Muscle layer of duodenum (tissue), 2 donors: ENCODE measurements at regions not wholly inside any gene's neighbourhood (a gene's known extent, or its start where the extent isn't known, plus 50 kb on each side); places are given as distances from the start of the nearest gene placed in this dataset.

Experiments used
- H3K27ac ChIP-seq: one replicate; pipeline ENCODE4 v1.7.0; 2013; ENCODE audit warnings: mild to moderate bottlenecking, low read length
- H3K27me3 ChIP-seq: one replicate; pipeline ENCODE4 v1.7.0; 2013; ENCODE audit warnings: low read depth, mild to moderate bottlenecking, control low read depth, low read length
- H3K36me3 ChIP-seq, 2 donors: one replicate each; pipeline ENCODE4 v1.7.0; 2013; ENCODE audit warnings: low read length in 2 of 2, control low read depth in 1 of 2, mild to moderate bottlenecking in 1 of 2; ENCODE audit not compliant: insufficient read depth in 2 of 2, control insufficient read depth in 1 of 2
- H3K4me1 ChIP-seq, 2 donors: one replicate each; pipeline ENCODE4 v1.7.0; 2013; ENCODE audit warnings: low read length in 2 of 2, mild to moderate bottlenecking in 2 of 2, control low read depth in 1 of 2, moderate library complexity in 1 of 2; ENCODE audit not compliant: insufficient read depth in 2 of 2, control insufficient read depth in 1 of 2
- H3K4me3 ChIP-seq, 2 donors: one replicate each; pipeline ENCODE4 v1.7.0; 2013; ENCODE audit warnings: low read length in 2 of 2, low read depth in 1 of 2, mild to moderate bottlenecking in 1 of 2
- H3K9me3 ChIP-seq, 2 donors: one replicate each; pipeline ENCODE4 v1.7.0; 2013; ENCODE audit warnings: low read length in 2 of 2, control low read depth in 1 of 2, mild to moderate bottlenecking in 1 of 2; ENCODE audit not compliant: control insufficient read depth in 1 of 2
- donor health status: healthy.

DNA sequence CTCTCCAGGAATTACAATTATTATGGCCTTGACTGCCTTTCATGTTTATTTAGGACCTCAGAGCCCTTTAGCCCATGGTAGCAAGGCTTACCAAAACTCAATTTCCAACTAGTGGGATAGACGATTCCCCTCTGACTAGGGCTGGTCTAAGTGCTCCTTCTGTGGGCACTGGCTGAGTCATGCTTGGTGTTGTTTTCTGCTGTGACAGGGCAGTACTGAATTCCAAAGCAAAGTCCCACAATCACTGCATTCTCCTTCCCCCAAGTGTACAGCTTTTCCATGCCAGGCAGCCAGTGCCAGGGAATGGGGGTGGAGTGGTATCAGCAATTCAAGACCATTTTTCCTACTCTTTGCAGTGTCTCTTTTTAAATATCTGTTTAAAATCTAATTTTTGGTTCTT, 509.0 kb upstream of the NECTIN3 start:
- Histone ChIP-seq H3K27ac (no peak overlapping the region), H3K4me1 (no peaks in the 10 kb centered on the region), H3K4me3 (no peak overlapping the region), H3K9me3 (peaks cover 0 to 4% of the 10 kb centered on the region in 2 donors), H3K36me3 (no peaks in the 10 kb centered on the region), H3K27me3 (no peaks in the 10 kb centered on the region)

DNA sequence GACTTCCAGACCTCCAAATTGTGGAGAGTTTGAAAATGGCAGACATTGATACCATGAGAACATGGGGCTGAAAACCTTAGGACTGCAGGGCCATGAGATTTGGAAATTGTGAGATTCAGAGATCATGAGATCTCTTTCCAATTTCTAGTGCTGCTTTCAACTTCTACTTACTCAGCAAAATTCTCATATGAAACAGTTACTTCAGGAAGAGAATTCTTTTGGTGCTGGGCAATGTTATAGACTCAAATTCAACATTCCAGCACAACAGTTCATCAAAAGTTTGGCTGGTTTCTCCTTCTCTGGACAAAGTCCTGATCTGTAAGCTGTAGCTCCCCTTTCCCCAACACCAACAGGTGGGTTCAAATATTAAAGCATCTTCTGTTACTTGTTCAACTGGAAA, 506.9 kb upstream of the NECTIN3 start:
- H3K9me3 ChIP-seq = no peaks in the 10 kb centered on the region
- H3K27me3 ChIP-seq = no peaks in the 10 kb centered on the region
- H3K27ac ChIP-seq = no peak overlapping the region
- no peaks in the 10 kb centered on the region for H3K36me3 ChIP-seq
- H3K4me1 ChIP-seq = no peaks in the 10 kb centered on the region
- no peak overlapping the region for H3K4me3 ChIP-seq

DNA sequence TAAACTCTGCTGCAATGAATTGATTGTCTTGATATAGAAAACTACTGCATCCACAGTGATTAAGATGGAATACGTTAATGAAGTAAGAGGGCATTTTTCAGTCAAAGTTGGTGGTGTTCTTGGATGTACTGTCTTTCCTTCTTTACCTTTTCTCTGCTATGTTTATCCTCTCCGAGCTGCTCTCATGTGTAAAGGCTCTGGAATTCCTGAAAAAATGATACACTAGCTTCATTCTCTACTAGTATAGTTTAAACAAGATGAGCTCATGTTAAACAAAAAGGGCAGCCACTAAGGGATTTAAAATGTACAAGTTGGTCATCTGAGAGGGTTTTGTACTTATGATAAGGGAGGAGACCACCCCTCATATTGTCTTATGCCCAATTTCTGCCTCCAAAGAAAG, 504.6 kb upstream of the NECTIN3 start:
- Histone ChIP-seq H3K27me3 (no peaks in the 10 kb centered on the region), H3K9me3 (no peaks in the 10 kb centered on the region), H3K4me3 (no peak overlapping the region), H3K36me3 (no peaks in the 10 kb centered on the region), H3K27ac (no peak overlapping the region), H3K4me1 (no peaks in the 10 kb centered on the region)

DNA sequence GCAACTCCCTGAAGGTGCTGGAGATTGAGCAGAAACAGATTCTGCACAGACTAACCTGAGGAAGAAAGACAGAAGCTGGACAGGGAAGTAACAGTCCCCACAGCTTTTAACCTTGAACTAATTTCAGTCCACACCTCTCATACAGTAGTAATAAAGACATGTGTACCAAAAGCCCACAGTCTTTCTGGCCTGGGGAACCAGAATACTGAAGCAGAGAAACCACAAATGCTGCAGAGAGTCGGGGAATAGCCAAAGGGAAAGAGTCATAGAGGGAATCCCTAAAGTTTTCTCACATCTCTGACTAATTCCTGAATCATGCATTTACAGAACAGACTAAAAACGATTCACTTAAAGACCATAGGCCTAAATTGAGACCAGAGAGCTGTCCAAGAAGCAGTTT, 503.4 kb upstream of the NECTIN3 start:
- Histone ChIP-seq H3K9me3 (peaks cover 0 to 2% of the 10 kb centered on the region in 2 donors), H3K27ac (no peak overlapping the region), H3K27me3 (no peaks in the 10 kb centered on the region), H3K36me3 (no peaks in the 10 kb centered on the region), H3K4me3 (no peak overlapping the region), H3K4me1 (no peaks in the 10 kb centered on the region)

DNA sequence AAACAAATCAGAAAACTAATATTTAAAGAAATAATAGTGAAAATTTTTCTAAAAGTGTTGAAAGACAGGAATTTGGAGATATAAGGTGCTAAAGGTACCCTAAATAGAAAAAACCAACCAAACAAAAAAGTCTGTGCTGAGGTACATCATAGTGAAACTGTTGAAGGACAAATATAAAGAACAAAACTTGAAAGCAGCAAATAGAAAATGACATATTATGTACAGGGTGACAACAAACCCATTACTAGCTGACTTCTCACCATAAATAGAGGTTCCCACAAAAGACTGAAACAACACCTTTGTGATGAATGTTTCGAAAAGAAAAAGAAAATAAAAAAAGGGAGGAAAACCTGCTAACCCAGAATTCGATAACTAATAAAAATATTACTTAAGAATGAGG, 502.5 kb upstream of the NECTIN3 start:
- no peak overlapping the region for H3K4me3 ChIP-seq
- no peak overlapping the region for H3K27ac ChIP-seq
- H3K27me3 ChIP-seq = no peaks in the 10 kb centered on the region
- H3K9me3 ChIP-seq = peaks cover 0 to 4% of the 10 kb centered on the region in 2 donors
- no peaks in the 10 kb centered on the region for H3K36me3 ChIP-seq
- H3K4me1 ChIP-seq = no peaks in the 10 kb centered on the region

DNA sequence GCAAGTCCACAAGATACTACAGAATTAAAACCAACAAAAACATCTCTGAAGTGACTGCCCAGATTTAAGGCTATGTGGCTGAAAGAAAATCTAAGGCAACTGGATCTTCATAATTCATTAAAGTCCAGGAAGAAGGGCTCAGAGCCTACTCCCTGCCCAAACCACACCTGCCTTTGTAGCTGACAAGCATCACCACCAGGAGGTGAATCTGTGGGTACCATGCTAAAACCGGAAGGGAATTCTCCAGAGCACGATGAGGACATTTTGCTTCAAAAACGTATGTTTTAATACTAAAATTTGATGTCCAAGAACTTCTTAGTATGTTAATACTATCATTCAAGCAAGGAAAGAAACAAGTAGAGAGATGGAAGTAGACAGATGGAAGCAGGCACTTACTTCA, 495.9 kb upstream of the NECTIN3 start:
- Histone ChIP-seq H3K27ac (no peak overlapping the region), H3K36me3 (no peaks in the 10 kb centered on the region), H3K27me3 (no peaks in the 10 kb centered on the region), H3K4me3 (no peak overlapping the region), H3K9me3 (peaks cover 0 to 4% of the 10 kb centered on the region in 2 donors), H3K4me1 (no peaks in the 10 kb centered on the region)

DNA sequence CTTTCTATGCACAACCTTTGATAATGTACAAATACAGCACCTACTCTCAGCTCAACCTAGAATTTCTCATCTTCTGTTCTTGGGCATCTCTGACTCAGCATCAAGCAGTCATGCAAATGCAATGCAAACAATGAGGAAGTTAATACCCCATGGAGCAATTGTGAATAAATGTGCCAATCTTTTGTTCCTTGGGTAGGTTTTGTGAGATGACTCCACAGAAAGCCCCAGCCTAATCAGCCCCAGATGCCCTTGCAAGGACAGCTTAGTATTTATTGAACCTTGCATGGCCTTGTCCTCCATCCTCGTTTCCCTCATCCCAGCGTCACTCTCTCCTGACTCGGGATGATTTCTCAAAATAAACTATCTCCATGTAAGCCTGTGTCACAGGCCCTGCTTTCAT, 494.7 kb upstream of the NECTIN3 start:
- Histone ChIP-seq H3K36me3 (no peaks in the 10 kb centered on the region), H3K4me3 (no peak overlapping the region), H3K4me1 (no peaks in the 10 kb centered on the region), H3K27me3 (no peaks in the 10 kb centered on the region), H3K27ac (no peak overlapping the region), H3K9me3 (peaks cover 0 to 4% of the 10 kb centered on the region in 2 donors)

DNA sequence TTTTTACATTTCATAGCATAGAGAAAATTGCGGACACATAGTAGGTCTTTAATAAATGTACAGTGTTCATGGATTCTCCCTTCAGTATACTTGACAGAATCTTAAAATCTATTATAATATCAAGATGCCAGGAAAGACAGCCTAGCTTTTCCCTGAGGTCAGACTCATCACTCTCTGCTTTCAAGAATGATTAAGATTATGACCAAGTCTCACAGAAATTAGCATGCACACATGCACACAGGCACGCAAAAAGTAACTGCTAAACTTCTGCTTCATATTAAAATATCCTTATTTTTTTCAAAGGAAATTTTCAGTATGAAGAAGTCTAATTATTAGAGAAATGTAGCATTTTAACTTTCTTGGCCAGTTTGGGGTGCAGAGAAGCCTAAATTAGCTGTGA, 493.8 kb upstream of the NECTIN3 start:
- no peaks in the 10 kb centered on the region for H3K27me3 ChIP-seq
- H3K36me3 ChIP-seq = no peaks in the 10 kb centered on the region
- H3K27ac ChIP-seq = no peak overlapping the region
- H3K9me3 ChIP-seq = peaks cover 0 to 4% of the 10 kb centered on the region in 2 donors
- no peak overlapping the region for H3K4me3 ChIP-seq
- no peaks in the 10 kb centered on the region for H3K4me1 ChIP-seq

DNA sequence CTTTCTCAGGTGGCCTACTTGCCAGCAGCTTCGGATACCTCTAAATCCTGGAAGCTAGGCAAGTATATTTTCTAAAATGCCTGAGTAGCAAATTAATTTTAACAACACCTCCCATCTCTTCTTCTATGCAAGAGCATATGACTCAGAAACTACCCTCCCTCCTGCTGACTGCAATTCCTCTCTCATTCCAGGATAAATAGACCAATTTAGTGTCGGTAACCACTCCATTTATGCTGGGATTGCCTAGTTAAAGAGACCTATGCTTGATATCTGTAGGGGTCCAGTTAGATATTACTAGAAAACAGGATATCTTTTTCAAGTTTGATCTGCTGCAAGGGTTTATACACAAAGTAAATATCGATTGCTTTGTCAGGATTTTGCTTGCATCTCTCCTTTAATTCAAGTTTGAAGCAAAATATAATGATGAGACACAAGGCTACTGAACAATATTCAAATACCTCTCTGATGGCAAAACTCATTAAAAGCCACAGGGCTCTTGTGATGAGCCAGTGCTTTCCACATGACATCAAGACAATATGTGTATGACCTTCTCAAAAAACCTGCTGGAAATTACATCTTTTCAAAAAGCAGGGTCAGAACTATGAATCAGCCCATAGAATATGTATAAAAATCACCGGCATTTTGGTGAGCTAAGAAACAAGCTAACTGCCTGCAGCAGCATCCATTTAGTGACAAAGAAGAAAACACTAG, 491.6 kb upstream of the NECTIN3 start:
- no peak overlapping the region for H3K27ac ChIP-seq
- H3K9me3 ChIP-seq = no peaks in the 10 kb centered on the region
- H3K36me3 ChIP-seq = no peaks in the 10 kb centered on the region
- H3K4me1 ChIP-seq = no peaks in the 10 kb centered on the region
- no peaks in the 10 kb centered on the region for H3K27me3 ChIP-seq
- H3K4me3 ChIP-seq = no peak overlapping the region

DNA sequence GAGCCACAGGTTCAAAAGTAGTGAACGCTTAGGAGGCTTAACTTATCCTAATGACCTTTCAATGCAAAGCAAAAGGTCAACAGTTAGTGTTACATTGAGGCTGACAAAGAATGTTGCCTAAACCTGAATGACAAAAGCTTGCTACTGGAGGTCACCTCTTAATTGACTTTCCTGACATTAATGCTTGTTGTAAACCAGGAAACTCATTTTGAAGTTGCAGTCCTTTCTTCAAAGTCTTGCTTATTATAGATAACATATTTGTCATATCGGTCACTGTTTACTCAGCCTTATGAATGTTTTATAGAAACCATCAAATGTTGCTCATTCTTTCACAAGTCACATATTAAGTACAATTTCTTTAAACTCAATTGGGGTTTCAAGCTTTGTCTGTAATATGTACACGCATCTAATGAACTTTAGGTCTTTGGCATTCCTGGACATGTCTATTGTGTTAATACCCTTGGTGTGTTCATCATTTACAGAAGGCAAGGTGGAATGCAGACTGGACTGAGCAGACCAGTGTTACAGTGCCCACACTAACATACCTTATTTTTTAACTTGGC, 488.2 kb upstream of the NECTIN3 start:
- Histone ChIP-seq H3K4me3 (no peak overlapping the region), H3K27ac (no peak overlapping the region), H3K9me3 (no peaks in the 10 kb centered on the region), H3K4me1 (no peaks in the 10 kb centered on the region), H3K27me3 (no peaks in the 10 kb centered on the region), H3K36me3 (no peaks in the 10 kb centered on the region)

DNA sequence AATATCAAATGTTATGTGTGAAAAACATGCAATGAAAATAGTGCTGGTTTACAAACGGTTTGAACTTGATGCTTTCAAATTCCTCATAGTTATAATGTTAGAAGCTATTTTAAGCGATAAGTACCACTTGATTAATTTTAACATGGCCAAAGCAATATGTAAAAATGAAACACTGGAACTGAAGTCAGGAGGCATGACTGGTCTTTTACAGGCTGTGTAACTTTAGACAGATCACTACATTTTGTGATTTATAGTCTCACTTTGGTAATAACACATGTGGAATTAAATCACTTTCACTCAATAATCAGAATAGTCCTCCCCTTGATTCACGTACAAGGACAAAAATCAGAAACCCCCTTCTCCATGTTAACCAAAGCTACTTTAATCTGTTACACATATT, 482.7 kb upstream of the NECTIN3 start:
- Histone ChIP-seq H3K4me3 (no peak overlapping the region), H3K27ac (no peak overlapping the region), H3K4me1 (no peaks in the 10 kb centered on the region), H3K9me3 (no peaks in the 10 kb centered on the region), H3K36me3 (no peaks in the 10 kb centered on the region), H3K27me3 (no peaks in the 10 kb centered on the region)

DNA sequence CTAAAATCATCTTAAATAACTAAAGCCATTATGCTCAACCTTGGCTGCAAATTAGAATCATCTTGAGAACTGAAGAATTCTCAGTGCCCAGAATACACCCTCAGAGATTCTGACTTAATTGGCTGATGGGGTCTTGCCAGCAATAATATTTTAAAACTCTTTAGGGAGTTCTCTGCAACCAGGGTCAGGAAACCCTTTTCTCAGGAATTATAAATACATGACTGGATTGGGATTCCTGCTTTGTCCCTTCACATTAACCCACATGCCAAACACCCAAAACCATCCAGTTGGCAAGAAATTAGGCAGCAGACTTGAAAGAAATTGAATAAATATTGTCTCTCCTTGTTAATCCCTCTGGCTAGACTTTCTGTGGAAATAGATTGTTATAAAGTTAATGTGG, 482.3 kb upstream of the NECTIN3 start:
- Histone ChIP-seq H3K4me3 (no peak overlapping the region), H3K4me1 (no peaks in the 10 kb centered on the region), H3K9me3 (no peaks in the 10 kb centered on the region), H3K36me3 (no peaks in the 10 kb centered on the region), H3K27me3 (no peaks in the 10 kb centered on the region), H3K27ac (no peak overlapping the region)
